ENCODE measurements at regions not wholly inside any gene's neighbourhood (a gene's known extent, or its start where the extent isn't known, plus 50 kb on each side); places are given as distances from the start of the nearest gene placed in this dataset.
"Not testable (repeated sequence)": the region's sequence is repeated elsewhere in the genome, so short reads cannot be mapped to it uniquely, and the experiment has no call there.

- Histone ChIP-seq H3K27ac (ENCODE audit: low read depth, low read length) (no peak overlapping the region), H3K27me3 (ENCODE audit: control insufficient read depth in 1 of 2, insufficient read depth in 2 of 2, low read length in 2 of 2) (no peaks in the 10 kb centered on the region), H3K9ac (ENCODE audit: low read length) (no peak overlapping the region), H3K4me3 (ENCODE audit: low read depth in 1 of 2, low read length in 2 of 2) (no peak overlapping the region), H3K36me3 (ENCODE audit: insufficient read depth, low read length) (no peaks in the 10 kb centered on the region), H3K4me1 (ENCODE audit: insufficient read depth, low read length) (no peaks in the 10 kb centered on the region), H3K9me3 (ENCODE audit: low read length) (no peaks in the 10 kb centered on the region)
Measured at GRCh38 chr2:105537466-105537865, 138.6 kb upstream of the FHL2 start.

- no peaks in the 10 kb centered on the region for H3K36me3 ChIP-seq (ENCODE audit: insufficient read depth, low read length)
- H3K9ac ChIP-seq (ENCODE audit: low read length), result no peak overlapping the region
- no peak overlapping the region for H3K27ac ChIP-seq (ENCODE audit: low read depth, low read length)
- H3K4me1 ChIP-seq (ENCODE audit: insufficient read depth, low read length), result no peaks in the 10 kb centered on the region
- no peaks in the 10 kb centered on the region for H3K27me3 ChIP-seq (ENCODE audit: control insufficient read depth in 1 of 2, insufficient read depth in 2 of 2, low read length in 2 of 2)
- H3K9me3 ChIP-seq (ENCODE audit: low read length), result no peaks in the 10 kb centered on the region
- no peak overlapping the region for H3K4me3 ChIP-seq (ENCODE audit: low read depth in 1 of 2, low read length in 2 of 2)
Measured at GRCh38 chr2:105536175-105536574, 137.3 kb upstream of the FHL2 start.

- H3K27ac ChIP-seq (ENCODE audit: low read depth, low read length); H3K4me1 ChIP-seq (ENCODE audit: insufficient read depth, low read length); H3K27me3 ChIP-seq (ENCODE audit: control insufficient read depth in 1 of 2, insufficient read depth in 2 of 2, low read length in 2 of 2); H3K36me3 ChIP-seq (ENCODE audit: insufficient read depth, low read length); H3K4me3 ChIP-seq (ENCODE audit: low read depth in 1 of 2, low read length in 2 of 2); H3K9me3 ChIP-seq (ENCODE audit: low read length); H3K9ac ChIP-seq (ENCODE audit: low read length): not testable (repeated sequence)
Measured at GRCh38 chr2:105529258-105529657, 130.4 kb upstream of the FHL2 start.

- Histone ChIP-seq H3K27ac (ENCODE audit: low read depth, low read length) (no peak overlapping the region), H3K4me3 (ENCODE audit: low read depth in 1 of 2, low read length in 2 of 2) (no peak overlapping the region), H3K36me3 (ENCODE audit: insufficient read depth, low read length) (no peaks in the 10 kb centered on the region), H3K27me3 (ENCODE audit: control insufficient read depth in 1 of 2, insufficient read depth in 2 of 2, low read length in 2 of 2) (no peaks in the 10 kb centered on the region), H3K9ac (ENCODE audit: low read length) (no peak overlapping the region), H3K4me1 (ENCODE audit: insufficient read depth, low read length) (no peaks in the 10 kb centered on the region), H3K9me3 (ENCODE audit: low read length) (no peaks in the 10 kb centered on the region)
Measured at GRCh38 chr2:105526000-105526925, 127.4 kb upstream of the FHL2 start.

- Histone ChIP-seq H3K36me3 (ENCODE audit: insufficient read depth, low read length) (no peaks in the 10 kb centered on the region), H3K4me1 (ENCODE audit: insufficient read depth, low read length) (no peaks in the 10 kb centered on the region), H3K27ac (ENCODE audit: low read depth, low read length) (no peak overlapping the region), H3K9ac (ENCODE audit: low read length) (no peak overlapping the region), H3K9me3 (ENCODE audit: low read length) (no peaks in the 10 kb centered on the region), H3K27me3 (ENCODE audit: control insufficient read depth in 1 of 2, insufficient read depth in 2 of 2, low read length in 2 of 2) (no peaks in the 10 kb centered on the region), H3K4me3 (ENCODE audit: low read depth in 1 of 2, low read length in 2 of 2) (no peak overlapping the region)
Measured at GRCh38 chr2:105525201-105525600, 126.3 kb upstream of the FHL2 start.

GRCh38 chr2:105522645-105523044, 123.8 kb upstream of the FHL2 start:
- H3K36me3 ChIP-seq (ENCODE audit: insufficient read depth, low read length), result no peaks in the 10 kb centered on the region
- no peaks in the 10 kb centered on the region for H3K27me3 ChIP-seq (ENCODE audit: control insufficient read depth in 1 of 2, insufficient read depth in 2 of 2, low read length in 2 of 2)
- H3K27ac ChIP-seq (ENCODE audit: low read depth, low read length), result no peak overlapping the region

GRCh38 chr2:105521616-105522015, 122.8 kb upstream of the FHL2 start:
- H3K27ac ChIP-seq (ENCODE audit: low read depth, low read length), result no peak overlapping the region

More at GRCh38 chr2:105522645-105523044, 123.8 kb upstream of the FHL2 start:
- H3K4me1 ChIP-seq (ENCODE audit: insufficient read depth, low read length), result peaks cover 5% of the 10 kb centered on the region
- H3K4me3 ChIP-seq (ENCODE audit: low read depth in 1 of 2, low read length in 2 of 2), result no peak overlapping the region
- H3K9ac ChIP-seq (ENCODE audit: low read length), result no peak overlapping the region
- no peaks in the 10 kb centered on the region for H3K9me3 ChIP-seq (ENCODE audit: low read length)

GRCh38 chr2:105521176-105521575, 122.3 kb upstream of the FHL2 start:
- Histone ChIP-seq H3K4me1 (ENCODE audit: insufficient read depth, low read length) (peaks cover 15% of the 10 kb centered on the region), H3K27ac (ENCODE audit: low read depth, low read length) (no peak overlapping the region), H3K27me3 (ENCODE audit: control insufficient read depth in 1 of 2, insufficient read depth in 2 of 2, low read length in 2 of 2) (no peaks in the 10 kb centered on the region), H3K4me3 (ENCODE audit: low read depth in 1 of 2, low read length in 2 of 2) (no peak overlapping the region), H3K9ac (ENCODE audit: low read length) (no peak overlapping the region), H3K9me3 (ENCODE audit: low read length) (no peaks in the 10 kb centered on the region), H3K36me3 (ENCODE audit: insufficient read depth, low read length) (no peaks in the 10 kb centered on the region)

More at GRCh38 chr2:105521616-105522015, 122.8 kb upstream of the FHL2 start:
- no peaks in the 10 kb centered on the region for H3K9me3 ChIP-seq (ENCODE audit: low read length)
- no peaks in the 10 kb centered on the region for H3K27me3 ChIP-seq (ENCODE audit: control insufficient read depth in 1 of 2, insufficient read depth in 2 of 2, low read length in 2 of 2)
- no peak overlapping the region for H3K4me3 ChIP-seq (ENCODE audit: low read depth in 1 of 2, low read length in 2 of 2)
- H3K9ac ChIP-seq (ENCODE audit: low read length), result no peak overlapping the region
- no peaks in the 10 kb centered on the region for H3K36me3 ChIP-seq (ENCODE audit: insufficient read depth, low read length)
- peaks cover 14% of the 10 kb centered on the region for H3K4me1 ChIP-seq (ENCODE audit: insufficient read depth, low read length)

GRCh38 chr2:105519516-105519915, 120.7 kb upstream of the FHL2 start:
- Histone ChIP-seq H3K4me1 (ENCODE audit: insufficient read depth, low read length) (peaks cover 23% of the 10 kb centered on the region), H3K27ac (ENCODE audit: low read depth, low read length) (no peak overlapping the region), H3K9me3 (ENCODE audit: low read length) (no peaks in the 10 kb centered on the region), H3K9ac (ENCODE audit: low read length) (no peak overlapping the region), H3K27me3 (ENCODE audit: control insufficient read depth in 1 of 2, insufficient read depth in 2 of 2, low read length in 2 of 2) (no peaks in the 10 kb centered on the region), H3K4me3 (ENCODE audit: low read depth in 1 of 2, low read length in 2 of 2) (no peak overlapping the region), H3K36me3 (ENCODE audit: insufficient read depth, low read length) (no peaks in the 10 kb centered on the region)

GRCh38 chr2:105518897-105519296, 120.0 kb upstream of the FHL2 start:
- no peak overlapping the region for H3K4me3 ChIP-seq (ENCODE audit: low read depth in 1 of 2, low read length in 2 of 2)
- H3K36me3 ChIP-seq (ENCODE audit: insufficient read depth, low read length), result no peaks in the 10 kb centered on the region
- H3K4me1 ChIP-seq (ENCODE audit: insufficient read depth, low read length), result peaks cover 23% of the 10 kb centered on the region
- no peaks in the 10 kb centered on the region for H3K9me3 ChIP-seq (ENCODE audit: low read length)
- H3K27me3 ChIP-seq (ENCODE audit: control insufficient read depth in 1 of 2, insufficient read depth in 2 of 2, low read length in 2 of 2), result no peaks in the 10 kb centered on the region
- no peak overlapping the region for H3K9ac ChIP-seq (ENCODE audit: low read length)
- no peak overlapping the region for H3K27ac ChIP-seq (ENCODE audit: low read depth, low read length)

GRCh38 chr2:105517814-105518705, 119.2 kb upstream of the FHL2 start:
- peaks cover 23% of the 10 kb centered on the region for H3K4me1 ChIP-seq (ENCODE audit: insufficient read depth, low read length)
- H3K36me3 ChIP-seq (ENCODE audit: insufficient read depth, low read length), result no peaks in the 10 kb centered on the region
- no peak overlapping the region for H3K27ac ChIP-seq (ENCODE audit: low read depth, low read length)
- H3K27me3 ChIP-seq (ENCODE audit: control insufficient read depth in 1 of 2, insufficient read depth in 2 of 2, low read length in 2 of 2), result no peaks in the 10 kb centered on the region
- no peak overlapping the region for H3K9ac ChIP-seq (ENCODE audit: low read length)
- H3K4me3 ChIP-seq (ENCODE audit: low read depth in 1 of 2, low read length in 2 of 2), result no peak overlapping the region
- H3K9me3 ChIP-seq (ENCODE audit: low read length), result no peaks in the 10 kb centered on the region

Data from muscle layer of colon (tissue), 2 donors.